ENCODE measurements at regions not wholly inside any gene's neighbourhood (a gene's known extent, or its start where the extent isn't known, plus 50 kb on each side); places are given as distances from the start of the nearest gene placed in this dataset.

DNA sequence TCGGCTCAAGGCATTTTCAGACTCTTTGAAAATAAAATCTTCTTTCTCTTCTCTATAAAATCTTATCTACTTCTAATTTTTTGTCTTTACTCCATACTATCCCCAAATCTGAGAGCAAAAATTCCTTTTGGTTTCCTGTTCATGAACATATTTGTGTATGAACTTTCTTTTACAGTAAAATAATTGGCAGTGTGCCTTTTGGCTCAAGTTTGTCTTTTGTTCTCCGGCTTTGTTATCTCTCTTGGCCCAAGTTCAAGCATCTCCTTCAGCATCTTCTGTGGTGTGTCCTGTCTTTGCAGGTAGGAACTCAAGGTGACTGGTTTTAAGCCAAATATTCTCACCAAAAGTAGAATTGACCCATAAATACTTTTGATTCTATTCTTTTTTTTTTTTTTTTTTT, 276.6 kb upstream of the FAT1 start:
- TF ChIP-seq CTCF (IDR thresholded peaks at IDR 0.05): no peak
- no peak for TF ChIP-seq EZH2phosphoT487 (IDR thresholded peaks at IDR 0.05)
- no peak for TF ChIP-seq EZH2 (IDR thresholded peaks at IDR 0.05)

Measured in neural progenitor cell (in vitro differentiated cells).